ENCODE measurements at regions not wholly inside any gene's neighbourhood (a gene's known extent, or its start where the extent isn't known, plus 50 kb on each side); places are given as distances from the start of the nearest gene placed in this dataset.
A peak's percentile ranks its signal among the peaks of the same experiment; 100 is the strongest.
"Not testable (repeated sequence)": the region's sequence is repeated elsewhere in the genome, so short reads cannot be mapped to it uniquely, and the experiment has no call there.

DNA sequence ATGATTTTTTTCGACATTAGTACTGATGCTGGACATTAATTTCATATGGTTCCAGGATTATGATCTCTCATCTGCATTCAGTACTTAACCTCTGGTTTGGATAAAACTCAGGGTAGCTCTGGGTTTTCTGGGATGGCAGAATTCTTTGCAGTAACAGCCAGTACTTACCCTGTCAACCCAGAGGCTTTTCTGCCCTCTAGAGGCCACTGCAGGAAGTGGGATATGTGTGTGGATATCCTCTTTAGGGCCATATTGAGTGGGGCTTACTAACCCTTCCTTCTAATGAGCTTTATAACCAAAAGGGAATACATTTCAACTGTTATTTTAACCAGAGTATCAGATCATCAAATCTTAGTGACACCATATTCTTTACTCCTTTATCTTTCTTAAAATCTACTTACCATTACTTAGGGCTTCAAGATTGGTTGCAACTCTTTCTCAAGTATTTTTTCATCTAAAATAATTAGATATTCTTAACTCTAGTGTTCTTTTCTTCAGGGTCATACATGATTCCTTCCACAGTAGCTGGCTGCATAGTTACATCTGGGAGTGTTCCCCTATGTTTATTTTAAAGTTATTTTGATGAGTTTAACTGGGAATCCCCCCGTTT lies 488.0 kb upstream of the STXBP6 start:
- peak; percentile 52 for DNase-seq

DNA sequence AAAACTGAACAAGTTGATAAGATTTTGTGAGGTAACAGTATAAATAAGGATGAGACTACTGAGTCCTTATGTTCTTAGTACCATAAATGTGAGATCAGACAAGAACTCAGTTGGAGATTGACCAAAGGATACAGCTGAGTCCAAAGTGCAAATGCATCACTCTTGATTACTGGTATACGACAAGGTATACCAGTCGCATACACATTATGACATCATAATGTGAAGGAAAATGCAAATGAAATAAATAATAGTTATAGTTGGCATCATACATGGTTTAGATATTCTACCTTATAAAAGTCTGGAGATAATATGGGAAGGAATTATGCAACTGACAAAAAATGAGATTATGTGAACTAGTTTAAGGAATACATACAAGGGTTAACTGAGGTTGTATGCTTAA lies 476.3 kb upstream of the STXBP6 start:
- DNase-seq, result no peak

DNA sequence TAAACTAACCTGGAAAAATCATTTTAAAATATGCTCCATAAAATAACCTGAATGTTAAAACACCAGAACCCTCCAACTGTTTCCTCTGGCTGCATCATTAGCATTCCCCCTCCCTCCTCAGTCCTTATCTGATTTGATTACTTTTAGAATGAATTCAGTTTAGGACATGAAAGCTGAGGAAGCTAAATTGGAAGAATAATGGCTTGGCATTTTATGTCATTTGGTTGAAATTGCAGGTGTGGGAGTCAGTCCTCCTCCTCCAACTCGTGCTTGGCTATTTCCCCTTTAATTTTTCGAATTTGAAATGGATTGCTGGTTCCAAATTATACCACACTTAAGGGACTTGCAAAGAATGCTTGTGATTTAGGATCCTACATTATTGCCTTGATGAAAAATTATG lies 473.0 kb upstream of the STXBP6 start:
- DNase-seq, result no peak

DNA sequence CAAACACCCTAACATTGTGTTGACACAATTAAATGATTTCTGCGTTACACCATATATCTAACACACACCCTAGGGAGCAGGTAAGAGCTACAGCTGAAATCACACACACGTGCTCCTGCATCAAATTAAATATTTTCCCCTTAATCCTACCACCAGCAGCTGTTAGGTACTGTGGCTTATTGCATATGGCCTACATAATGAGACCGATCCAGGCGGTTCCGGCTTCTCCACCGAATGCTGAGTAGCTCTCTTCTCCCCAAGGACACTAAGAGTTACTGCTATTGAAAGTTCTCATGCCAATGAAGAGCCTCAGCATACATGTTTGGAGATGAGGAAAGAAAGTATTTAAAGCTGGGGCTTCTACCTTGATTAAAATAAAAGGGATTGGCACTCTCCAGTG lies 472.2 kb upstream of the STXBP6 start:
- DNase-seq, result no peak

DNA sequence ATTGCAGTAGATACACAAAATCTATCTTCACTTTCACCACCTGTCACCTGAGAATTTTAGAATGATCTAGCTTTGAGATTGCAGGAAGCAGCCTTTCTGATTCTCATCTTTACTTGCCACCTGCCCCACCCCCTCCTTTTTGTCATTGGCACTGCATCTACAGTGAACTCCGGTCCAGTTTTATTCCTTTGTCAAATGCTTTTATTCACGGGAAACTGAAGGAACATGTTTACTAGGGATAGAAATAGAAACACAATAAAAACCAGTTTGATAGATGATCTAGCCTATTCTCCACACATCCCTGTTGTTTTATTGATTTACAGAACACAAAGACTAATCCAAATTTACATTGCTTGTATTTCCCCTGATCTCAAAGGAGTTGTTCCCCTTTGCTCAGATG lies 471.7 kb upstream of the STXBP6 start:
- peak; percentile 6 for DNase-seq

DNA sequence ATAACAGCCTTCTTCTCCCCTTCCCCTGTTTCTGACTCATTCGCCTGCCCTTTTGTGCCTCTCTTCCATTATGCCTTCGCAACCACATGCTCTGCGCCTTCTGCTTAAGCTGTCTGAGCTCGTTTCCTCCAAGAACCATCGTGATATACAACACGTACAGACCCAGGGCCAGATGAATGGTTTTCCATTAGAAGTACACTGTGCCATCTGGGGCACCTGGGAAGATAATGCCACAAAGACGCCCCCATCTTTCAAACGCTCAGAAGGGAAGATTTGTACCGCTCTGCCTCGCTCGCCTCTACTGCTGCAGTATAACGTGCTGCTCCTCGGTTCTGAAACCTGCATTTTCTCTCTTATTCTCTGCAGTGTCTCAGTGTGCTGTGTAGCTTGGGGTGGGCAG lies 470.9 kb upstream of the STXBP6 start:
- no peak for DNase-seq

DNA sequence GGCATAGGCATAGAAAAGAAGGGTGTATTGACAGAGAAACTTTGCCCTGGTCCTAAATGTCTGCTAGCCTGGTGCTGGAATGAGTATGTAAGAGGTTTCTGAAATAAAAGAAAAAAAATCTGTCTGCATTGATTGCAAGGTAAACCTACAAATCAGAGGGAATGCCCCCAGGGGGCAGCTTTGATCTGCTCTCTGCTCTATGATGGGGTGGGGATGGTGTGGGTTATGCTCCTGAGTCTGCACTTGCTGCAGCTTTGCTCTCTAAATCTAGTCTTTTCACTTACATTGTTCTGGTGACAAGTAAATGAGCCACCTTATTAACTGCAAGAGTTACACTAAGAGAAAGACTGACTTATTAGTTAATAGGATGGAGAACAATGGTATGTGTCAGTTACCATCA lies 468.4 kb upstream of the STXBP6 start:
- DNase-seq, result no peak

DNA sequence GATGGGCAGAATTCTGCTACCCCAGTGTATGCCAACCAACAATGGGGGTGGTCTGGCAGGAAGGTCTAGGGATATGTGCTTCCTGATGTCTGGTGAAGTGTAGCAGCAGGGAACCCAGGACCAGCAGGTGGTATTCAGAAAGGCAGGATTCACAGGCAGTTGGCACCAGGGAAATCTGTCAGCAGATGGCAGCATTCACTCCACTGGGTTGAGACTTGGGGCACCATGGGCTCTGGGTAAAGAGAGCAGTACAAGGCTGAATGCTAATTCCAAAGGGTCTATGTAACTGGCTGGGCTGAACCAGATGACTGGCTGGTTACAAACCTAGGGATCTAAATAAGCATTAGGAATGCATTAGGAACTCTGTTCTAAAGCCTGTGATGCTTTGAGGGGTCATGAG lies 466.9 kb upstream of the STXBP6 start:
- peak; percentile 25 for DNase-seq

DNA sequence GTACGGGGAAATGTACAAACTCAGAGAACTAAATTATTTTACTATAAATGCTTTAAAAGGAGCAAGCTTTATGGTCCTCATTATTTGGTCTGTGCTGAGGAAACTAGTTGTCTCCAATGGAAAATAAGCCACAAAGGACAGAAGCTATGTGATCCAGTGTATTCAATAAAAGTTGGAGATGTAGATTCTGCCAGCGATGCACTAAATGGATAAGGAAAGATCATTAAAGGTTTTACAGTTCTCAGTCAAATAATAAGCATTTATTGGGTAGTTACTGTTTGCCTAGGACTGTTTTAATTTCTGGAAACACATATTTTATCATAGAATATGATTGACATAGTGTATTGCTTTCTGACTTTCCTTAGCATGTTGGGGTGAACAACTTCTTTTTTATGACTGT lies 458.9 kb upstream of the STXBP6 start:
- DNase-seq, result no peak

DNA sequence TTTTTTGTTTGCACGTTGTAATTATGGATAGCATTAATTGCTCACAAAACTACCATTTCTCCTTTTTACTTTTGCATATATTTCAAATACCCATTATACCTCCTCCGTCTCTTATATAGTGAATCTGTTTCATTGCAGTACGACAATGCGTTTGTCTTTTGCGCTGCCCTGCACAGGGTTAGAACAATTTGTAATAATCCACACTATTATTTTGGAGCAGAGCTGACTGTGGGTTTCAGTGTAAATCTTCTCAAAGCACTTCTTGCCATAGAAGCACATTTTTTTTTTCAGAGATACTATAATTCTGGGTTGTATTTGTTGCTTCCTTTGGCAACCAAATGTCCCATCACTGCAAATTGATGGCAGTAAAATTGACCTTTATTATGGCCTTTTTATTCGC lies 451.8 kb upstream of the STXBP6 start:
- no peak for DNase-seq

DNA sequence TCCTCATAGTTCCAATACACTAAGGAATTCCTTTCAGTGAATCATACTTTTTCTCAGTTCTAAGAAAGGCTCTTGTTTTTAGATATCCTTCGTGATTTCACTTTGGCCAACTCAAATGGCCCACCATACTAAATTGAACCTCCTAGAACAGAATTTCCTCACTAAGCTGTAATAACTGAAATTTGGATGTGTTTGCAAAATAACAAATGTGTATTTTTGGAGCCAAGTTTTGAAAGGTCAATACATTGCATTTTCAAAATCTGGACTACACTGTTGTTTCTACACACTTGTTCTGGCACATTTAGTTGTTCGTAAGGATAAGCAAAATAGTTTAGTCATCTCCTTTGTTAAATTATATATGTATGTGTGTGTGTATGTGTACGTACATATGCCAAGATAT lies 439.0 kb upstream of the STXBP6 start:
- DNase-seq, result no peak

DNA sequence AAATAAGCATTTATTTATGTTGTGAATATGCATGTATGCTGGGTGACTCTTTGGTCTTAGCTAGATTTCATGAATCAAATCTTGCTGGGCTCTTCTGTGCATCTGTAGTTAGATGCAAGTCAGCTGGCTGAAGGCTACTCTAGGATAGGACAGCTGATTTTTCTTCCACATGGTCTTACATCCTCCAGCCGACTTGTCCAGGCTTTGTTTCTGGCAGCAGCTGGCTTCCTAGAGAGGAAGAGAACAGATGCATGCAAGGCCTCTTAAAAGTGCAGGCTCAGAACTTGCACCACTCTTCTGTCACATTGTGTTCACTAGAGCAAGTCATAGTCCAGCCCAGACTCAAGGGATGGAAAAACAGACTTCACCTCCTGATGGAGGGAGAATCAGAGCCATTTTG lies 435.4 kb upstream of the STXBP6 start:
- no peak for DNase-seq

DNA sequence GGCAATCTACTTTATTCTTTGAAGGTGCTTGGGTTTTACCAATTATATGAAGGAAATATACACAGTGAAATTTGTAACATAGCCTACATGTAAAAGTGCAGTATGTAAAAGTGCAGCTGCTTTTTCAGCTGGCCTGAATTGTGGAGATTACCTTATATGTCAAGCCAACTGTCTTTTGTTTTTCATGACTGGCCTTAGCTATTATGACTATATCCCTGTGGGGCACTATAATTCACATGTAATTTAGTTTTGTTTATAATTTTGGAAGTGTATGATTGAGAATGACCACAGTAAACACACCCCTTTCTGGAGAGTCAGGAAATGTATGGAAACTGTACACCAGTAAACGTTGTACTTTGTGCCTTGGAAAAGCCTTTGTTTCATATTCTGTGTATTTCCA lies 435.0 kb upstream of the STXBP6 start:
- no peak for DNase-seq

DNA sequence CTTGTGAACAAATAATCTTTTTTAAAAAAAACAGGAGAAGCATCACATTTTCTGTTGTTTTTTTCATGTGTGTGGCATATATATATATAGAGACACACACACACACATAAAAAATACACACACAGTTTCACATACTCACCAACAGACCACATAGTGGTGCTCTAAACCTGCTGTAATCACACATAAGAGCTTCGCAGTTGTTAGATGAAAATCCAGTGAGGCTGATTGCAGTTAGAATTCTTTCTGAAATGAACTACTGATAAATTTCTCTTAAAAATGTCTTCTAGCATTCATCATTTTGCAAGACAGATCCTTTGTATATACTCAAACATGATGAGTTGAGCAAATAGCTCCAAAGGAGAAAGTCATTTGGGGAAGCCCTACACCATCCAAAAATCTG lies 434.3 kb upstream of the STXBP6 start:
- peak; percentile 18 for DNase-seq

DNA sequence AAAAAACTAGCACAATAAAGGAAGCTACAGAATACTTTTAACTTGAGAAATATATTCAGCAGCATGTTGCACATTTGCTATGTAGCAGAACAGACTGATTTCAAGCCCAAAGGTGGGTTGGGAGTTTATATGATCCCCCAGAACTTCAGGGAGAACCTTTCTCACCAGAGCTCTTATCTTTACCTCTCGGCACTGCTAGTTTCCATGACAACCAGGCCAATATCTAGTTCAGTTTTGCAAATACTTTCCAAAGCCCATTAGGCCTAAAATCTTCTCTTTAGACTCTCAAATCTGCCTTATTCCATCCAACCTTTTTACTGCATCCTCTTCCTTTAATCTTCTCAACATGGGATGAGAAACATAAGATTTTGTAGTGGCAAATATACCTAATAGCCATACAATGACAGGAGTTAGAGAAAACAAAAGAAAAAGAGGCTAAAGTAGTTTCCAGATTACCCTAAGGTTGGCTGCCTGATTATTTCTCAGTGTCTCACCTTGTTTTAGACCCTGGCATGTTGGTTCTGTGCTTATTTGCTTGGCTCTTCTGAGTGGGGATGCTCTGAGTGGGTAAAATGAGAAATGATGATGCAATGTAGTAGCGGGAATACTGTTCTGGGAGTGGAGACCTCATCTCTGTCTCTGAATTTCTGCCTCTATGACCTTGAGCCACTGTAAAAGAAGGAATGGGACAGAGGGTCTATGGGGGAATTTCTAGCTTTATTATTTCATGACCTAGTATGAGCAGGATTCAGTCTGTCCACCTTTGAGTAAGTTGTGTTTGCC lies 427.6 kb upstream of the STXBP6 start:
- no peak for DNase-seq

DNA sequence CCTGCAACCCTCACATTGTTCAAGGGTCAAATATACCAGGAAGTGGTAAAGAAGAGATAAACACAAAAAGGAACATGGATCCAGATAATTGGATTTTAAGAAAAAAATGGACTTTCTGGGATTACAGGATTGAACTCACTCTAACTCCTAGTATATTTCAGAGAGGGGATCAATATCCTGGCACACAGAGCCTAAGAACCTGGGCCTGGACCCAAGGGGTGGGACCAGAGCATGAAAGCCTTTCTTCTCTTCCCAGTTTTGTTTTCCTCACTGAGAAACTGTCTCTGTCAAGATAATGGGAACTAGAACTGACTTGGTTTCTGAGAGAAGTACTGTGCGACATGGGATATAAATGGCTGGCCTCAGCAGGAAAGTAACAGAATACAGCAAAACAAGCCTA lies 422.8 kb upstream of the STXBP6 start:
- no peak for DNase-seq

DNA sequence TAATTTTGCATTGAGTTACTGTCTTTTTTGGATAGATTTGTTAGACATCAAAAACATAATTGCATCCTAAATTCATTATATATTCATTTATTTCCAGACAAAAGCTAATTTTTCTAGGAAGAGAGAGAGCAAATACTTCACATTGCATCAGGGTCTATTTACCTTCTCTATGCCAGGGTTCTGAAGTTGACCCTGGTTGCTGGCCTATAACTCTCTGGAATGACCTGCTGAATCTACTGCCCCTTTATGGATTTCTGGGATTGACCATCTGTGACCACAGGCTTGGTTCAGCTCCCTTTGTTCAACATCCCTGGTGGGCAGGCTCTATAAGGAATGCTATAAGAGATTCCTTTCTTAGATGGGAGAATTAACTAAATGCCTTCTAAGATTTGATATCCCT lies 414.8 kb upstream of the STXBP6 start:
- no peak for DNase-seq

DNA sequence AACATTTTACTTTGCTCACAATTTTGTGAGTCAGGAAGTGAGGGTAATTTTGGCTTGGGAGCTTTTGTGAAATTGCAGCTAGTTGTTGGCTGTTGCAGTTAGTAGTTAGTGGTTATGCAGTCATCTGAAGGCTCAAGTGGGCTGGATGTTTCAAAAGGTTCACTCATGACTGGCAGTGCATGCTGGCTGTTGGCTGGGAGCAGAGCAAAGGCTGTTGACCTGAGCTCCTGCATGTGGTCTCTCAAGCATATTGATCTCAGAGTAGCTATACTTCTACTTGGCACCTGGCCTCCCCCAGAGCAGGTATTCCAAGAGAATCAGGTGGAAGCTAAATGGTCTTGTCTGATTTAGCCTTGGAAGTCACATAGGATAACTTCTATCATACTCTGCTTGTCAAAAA lies 414.1 kb upstream of the STXBP6 start:
- no peak for DNase-seq

DNA sequence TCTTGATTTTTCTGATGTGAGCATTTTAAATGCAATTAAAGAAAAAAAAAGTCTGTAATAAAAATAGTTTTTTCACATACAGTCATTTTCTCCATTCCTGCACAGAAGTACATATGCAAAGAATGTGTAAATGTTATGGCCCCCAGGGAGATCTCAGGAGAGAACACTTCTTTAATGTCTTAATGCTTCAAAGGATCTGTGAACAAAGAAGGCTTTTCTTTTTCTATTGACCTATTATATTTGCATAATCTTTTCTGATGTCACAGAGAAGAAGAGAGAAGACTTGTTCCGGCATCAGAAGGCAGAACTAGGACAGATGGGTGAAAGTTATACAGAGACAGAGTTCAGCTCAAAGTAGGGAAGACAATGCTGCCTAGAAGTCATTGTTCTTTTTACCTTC lies 413.5 kb upstream of the STXBP6 start:
- no peak for DNase-seq

DNA sequence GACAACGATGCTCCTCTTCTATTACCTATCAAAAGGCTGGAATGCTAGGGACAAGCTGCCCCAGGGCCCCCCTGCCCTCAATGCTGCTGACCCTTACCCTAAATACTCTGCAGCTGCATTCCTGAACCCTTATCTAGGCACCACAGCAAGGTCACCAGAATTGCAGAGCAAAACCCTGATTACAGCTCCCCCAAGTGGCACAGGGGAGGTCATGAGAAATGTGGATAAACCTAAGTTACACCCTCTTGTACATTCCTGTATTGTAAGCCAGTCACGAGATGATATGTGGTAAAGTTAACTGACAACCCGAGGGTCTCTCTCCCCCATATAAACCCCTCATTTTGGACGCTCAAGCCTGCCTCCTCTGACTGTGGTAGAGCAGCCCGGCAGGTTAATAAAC lies 411.8 kb upstream of the STXBP6 start:
- DNase-seq, result no peak

DNA sequence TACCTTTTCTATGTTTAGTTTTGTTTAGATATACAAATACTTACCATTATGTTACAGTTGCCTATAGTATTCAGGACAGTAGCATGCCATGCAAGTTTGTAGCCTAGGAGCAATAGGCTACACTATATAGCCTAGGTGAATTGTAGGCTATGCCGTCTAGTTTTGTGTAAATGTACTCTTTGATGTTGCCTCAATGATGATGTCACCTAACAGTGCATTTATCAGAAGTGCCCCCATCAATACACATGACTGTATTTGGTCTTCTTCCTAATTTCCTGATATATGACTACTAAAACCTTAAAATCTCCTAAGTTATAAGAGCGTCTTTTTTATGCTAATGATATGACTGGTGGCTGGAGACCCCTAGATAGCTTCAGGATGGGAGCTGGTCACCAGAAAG lies 394.4 kb upstream of the STXBP6 start:
- no peak for DNase-seq

DNA sequence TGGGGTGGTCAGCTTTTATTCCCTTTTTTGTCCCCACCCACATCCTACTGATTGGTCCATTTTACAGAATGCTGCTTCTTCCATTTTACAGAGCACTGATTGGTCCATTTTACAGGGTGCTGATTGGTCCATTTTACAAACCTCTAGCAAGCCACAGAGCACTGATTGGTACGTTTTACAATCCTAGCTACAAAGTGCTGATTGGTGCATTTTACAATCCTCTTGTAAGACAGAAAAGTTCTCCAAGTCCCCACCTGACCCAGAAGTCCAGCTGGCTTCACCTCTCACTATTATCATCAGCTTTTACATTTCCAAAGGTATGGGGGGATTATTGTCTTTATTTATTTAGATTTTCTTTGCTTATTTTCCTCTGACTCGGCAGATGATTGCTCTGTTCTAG lies 390.4 kb upstream of the STXBP6 start:
- DNase-seq, result not testable (repeated sequence)

DNA sequence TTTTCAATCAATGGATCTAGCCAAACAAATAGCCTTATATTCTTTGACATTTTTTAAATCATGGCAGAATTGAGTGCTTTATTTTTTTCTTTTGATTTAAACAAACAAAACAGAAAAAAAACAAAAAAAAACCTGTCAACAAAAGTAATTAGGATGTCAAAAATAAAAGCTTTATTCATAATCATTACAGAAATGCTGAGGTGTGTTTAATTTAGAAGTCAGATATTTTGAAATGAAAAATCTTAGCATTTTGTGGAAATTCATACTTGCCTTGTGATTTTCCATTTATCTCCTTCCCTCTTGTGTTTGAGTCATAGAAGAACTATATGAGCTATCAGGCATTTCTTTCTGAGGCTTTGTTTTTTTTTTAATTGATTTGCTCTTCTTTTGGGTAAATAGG lies 387.0 kb upstream of the STXBP6 start:
- no peak for DNase-seq

DNA sequence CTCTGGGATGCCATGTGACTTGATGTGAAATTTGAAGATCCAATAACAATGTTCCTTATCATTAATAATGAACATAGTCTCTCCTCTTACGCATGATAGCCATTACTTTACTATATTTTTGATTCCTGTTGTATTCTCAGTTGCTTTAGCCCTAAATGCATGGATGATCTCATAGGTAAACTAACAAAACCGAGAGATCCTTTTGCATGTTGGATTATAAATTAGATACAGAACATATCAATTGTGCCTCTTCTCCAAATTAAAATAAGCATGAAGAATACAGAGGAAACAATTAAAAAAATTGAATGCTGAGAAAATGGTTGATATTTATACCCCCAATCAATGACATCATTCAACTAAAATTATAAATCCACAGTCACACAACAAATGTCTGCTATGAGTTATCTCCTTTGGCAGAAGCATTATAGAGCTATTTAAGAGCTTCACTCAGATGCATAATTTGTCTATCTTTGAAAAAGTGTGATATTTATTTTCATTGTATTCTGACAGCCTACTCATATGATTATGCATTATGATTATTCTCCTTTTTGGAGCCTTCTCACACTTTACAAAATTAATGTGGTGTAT lies 386.4 kb upstream of the STXBP6 start:
- DNase-seq, result no peak
